ENCODE measurements at regions not wholly inside any gene's neighbourhood (a gene's known extent, or its start where the extent isn't known, plus 50 kb on each side); places are given as distances from the start of the nearest gene placed in this dataset.

GRCh38 chr4:130210864-130211263, 1114.9 kb downstream of the C4orf33 start:
- no peak for DNase-seq (ENCODE audit: low spot score)
- Histone ChIP-seq H3K18ac (ENCODE audit: low read length) (no peak overlapping the region), H4K91ac (ENCODE audit: low read depth, low read length, poor library complexity) (no peak overlapping the region), H2BK15ac (ENCODE audit: low read length) (no peak overlapping the region), H2AFZ (ENCODE audit: low read length) (peak overlapping the region; percentile 45), H3K4ac (ENCODE audit: low read length) (no peak overlapping the region), H2AK5ac (ENCODE audit: low read depth, low read length) (no peak overlapping the region), H3K23ac (ENCODE audit: low read depth, low read length, poor library complexity) (no peak overlapping the region), H3K14ac (ENCODE audit: low read length) (no peak overlapping the region), H3K4me3 (ENCODE audit: low read length in 2 of 2) (no peak overlapping the region), H3K27me3 (ENCODE audit: control insufficient read depth in 3 of 3, insufficient read depth in 3 of 3, low read depth in 1 of 3, low read length in 3 of 3) (no peaks in the 10 kb centered on the region), H3K4me2 (ENCODE audit: insufficient read depth, low read length, poor library complexity, severe bottlenecking) (no peak overlapping the region), H4K8ac (ENCODE audit: low read depth, low read length) (no peak overlapping the region), H3K79me1 (ENCODE audit: low read depth, low read length) (no peaks in the 10 kb centered on the region), H3K9ac (ENCODE audit: low read depth, low read length, poor library complexity) (no peak overlapping the region), H3K4me1 (ENCODE audit: control insufficient read depth in 2 of 2, insufficient read depth in 1 of 2, low read depth in 1 of 2, low read length in 2 of 2) (no peaks in the 10 kb centered on the region), H3K36me3 (replicated peaks in 1 of 2; ENCODE audit: control insufficient read depth in 2 of 2, insufficient read depth in 2 of 2, low read length in 2 of 2) (no peaks in the 10 kb centered on the region), H3K9me3 (replicated peaks in 1 of 2; ENCODE audit: control insufficient read depth in 2 of 2, insufficient read depth in 1 of 2, low read depth in 1 of 2, low read length in 2 of 2) (no peaks in the 10 kb centered on the region), H2BK5ac (ENCODE audit: low read length) (no peak overlapping the region), H2BK12ac (ENCODE audit: low read length) (no peak overlapping the region), H2BK120ac (ENCODE audit: low read depth, low read length) (no peak overlapping the region), H3K27ac (replicated peaks; ENCODE audit: low read length) (no peak overlapping the region)
- no CpG with 5 or more reads among the region's 1 CpG for WGBS, 2 donors (ENCODE audit: extremely low coverage in 2 of 2, insufficient read length in 2 of 2, insufficient replicate concordance in 1 of 2)

- H2AK5ac ChIP-seq (ENCODE audit: low read depth, low read length): no peak overlapping the region
- H3K4me2 ChIP-seq (ENCODE audit: insufficient read depth, low read length, poor library complexity, severe bottlenecking): no peak overlapping the region
- H3K27me3 ChIP-seq (ENCODE audit: control insufficient read depth in 3 of 3, insufficient read depth in 3 of 3, low read depth in 1 of 3, low read length in 3 of 3): no peaks in the 10 kb centered on the region
- no peak overlapping the region for H4K91ac ChIP-seq (ENCODE audit: low read depth, low read length, poor library complexity)
- H3K18ac ChIP-seq (ENCODE audit: low read length): no peak overlapping the region
- H3K9me3 ChIP-seq (replicated peaks in 1 of 2; ENCODE audit: control insufficient read depth in 2 of 2, insufficient read depth in 1 of 2, low read depth in 1 of 2, low read length in 2 of 2): no peaks in the 10 kb centered on the region
- H3K4me1 ChIP-seq (ENCODE audit: control insufficient read depth in 2 of 2, insufficient read depth in 1 of 2, low read depth in 1 of 2, low read length in 2 of 2): no peaks in the 10 kb centered on the region
- H2BK15ac ChIP-seq (ENCODE audit: low read length): no peak overlapping the region
- H3K14ac ChIP-seq (ENCODE audit: low read length): no peak overlapping the region
- H3K36me3 ChIP-seq (replicated peaks in 1 of 2; ENCODE audit: control insufficient read depth in 2 of 2, insufficient read depth in 2 of 2, low read length in 2 of 2): no peaks in the 10 kb centered on the region
- no peak overlapping the region for H4K8ac ChIP-seq (ENCODE audit: low read depth, low read length)
- H3K79me1 ChIP-seq (ENCODE audit: low read depth, low read length): no peaks in the 10 kb centered on the region
- H2BK5ac ChIP-seq (ENCODE audit: low read length): no peak overlapping the region
- no peak overlapping the region for H3K23ac ChIP-seq (ENCODE audit: low read depth, low read length, poor library complexity)
- H3K27ac ChIP-seq (replicated peaks; ENCODE audit: low read length): no peak overlapping the region
- H3K9ac ChIP-seq (ENCODE audit: low read depth, low read length, poor library complexity): no peak overlapping the region
- no peak overlapping the region for H2BK120ac ChIP-seq (ENCODE audit: low read depth, low read length)
- WGBS, 2 donors (ENCODE audit: extremely low coverage in 2 of 2, insufficient read length in 2 of 2, insufficient replicate concordance in 1 of 2): no CpG with 5 or more reads among the region's 3 CpGs
- no peak overlapping the region for H2BK12ac ChIP-seq (ENCODE audit: low read length)
- H3K4me3 ChIP-seq (ENCODE audit: low read length in 2 of 2): no peak overlapping the region
- H2AFZ ChIP-seq (ENCODE audit: low read length): peak overlapping the region; percentile 57
- no peak overlapping the region for H3K4ac ChIP-seq (ENCODE audit: low read length)
- DNase-seq (ENCODE audit: low spot score): no peak
Measured at GRCh38 chr4:130214268-130214667, 1118.3 kb downstream of the C4orf33 start.

GRCh38 chr4:130233377-130234047, 1137.6 kb downstream of the C4orf33 start:
- no peak overlapping the region for H4K8ac ChIP-seq (ENCODE audit: low read depth, low read length)
- H3K18ac ChIP-seq (ENCODE audit: low read length): no peak overlapping the region
- H3K4me1 ChIP-seq (ENCODE audit: control insufficient read depth in 2 of 2, insufficient read depth in 1 of 2, low read depth in 1 of 2, low read length in 2 of 2): no peaks in the 10 kb centered on the region
- H3K9me3 ChIP-seq (replicated peaks in 1 of 2; ENCODE audit: control insufficient read depth in 2 of 2, insufficient read depth in 1 of 2, low read depth in 1 of 2, low read length in 2 of 2): no peaks in the 10 kb centered on the region
- H2BK120ac ChIP-seq (ENCODE audit: low read depth, low read length): no peak overlapping the region
- H2BK5ac ChIP-seq (ENCODE audit: low read length): no peak overlapping the region
- H2AK5ac ChIP-seq (ENCODE audit: low read depth, low read length): no peak overlapping the region
- no peaks in the 10 kb centered on the region for H3K36me3 ChIP-seq (replicated peaks in 1 of 2; ENCODE audit: control insufficient read depth in 2 of 2, insufficient read depth in 2 of 2, low read length in 2 of 2)
- H3K9ac ChIP-seq (ENCODE audit: low read depth, low read length, poor library complexity): no peak overlapping the region
- no peak overlapping the region for H3K4me3 ChIP-seq (ENCODE audit: low read length in 2 of 2)
- no peak overlapping the region for H3K27ac ChIP-seq (replicated peaks; ENCODE audit: low read length)
- H2AFZ ChIP-seq (ENCODE audit: low read length): no peak overlapping the region
- H2BK12ac ChIP-seq (ENCODE audit: low read length): no peak overlapping the region
- H3K4ac ChIP-seq (ENCODE audit: low read length): no peak overlapping the region
- no peak overlapping the region for H2BK15ac ChIP-seq (ENCODE audit: low read length)
- H3K27me3 ChIP-seq (ENCODE audit: control insufficient read depth in 3 of 3, insufficient read depth in 3 of 3, low read depth in 1 of 3, low read length in 3 of 3): no peaks in the 10 kb centered on the region
- no peak overlapping the region for H3K23ac ChIP-seq (ENCODE audit: low read depth, low read length, poor library complexity)
- no peak overlapping the region for H3K4me2 ChIP-seq (ENCODE audit: insufficient read depth, low read length, poor library complexity, severe bottlenecking)
- no CpG with 5 or more reads among the region's 3 CpGs for WGBS, 2 donors (ENCODE audit: extremely low coverage in 2 of 2, insufficient read length in 2 of 2, insufficient replicate concordance in 1 of 2)
- no peak overlapping the region for H4K91ac ChIP-seq (ENCODE audit: low read depth, low read length, poor library complexity)
- no peaks in the 10 kb centered on the region for H3K79me1 ChIP-seq (ENCODE audit: low read depth, low read length)
- no peak for DNase-seq (ENCODE audit: low spot score)
- no peak overlapping the region for H3K14ac ChIP-seq (ENCODE audit: low read length)

- no peak overlapping the region for H2BK15ac ChIP-seq (ENCODE audit: low read length)
- no peak overlapping the region for H3K9ac ChIP-seq (ENCODE audit: low read depth, low read length, poor library complexity)
- H3K9me3 ChIP-seq (replicated peaks in 1 of 2; ENCODE audit: control insufficient read depth in 2 of 2, insufficient read depth in 1 of 2, low read depth in 1 of 2, low read length in 2 of 2): no peaks in the 10 kb centered on the region
- no peak overlapping the region for H3K4me2 ChIP-seq (ENCODE audit: insufficient read depth, low read length, poor library complexity, severe bottlenecking)
- no peak overlapping the region for H3K27ac ChIP-seq (replicated peaks; ENCODE audit: low read length)
- WGBS, 2 donors (ENCODE audit: extremely low coverage in 2 of 2, insufficient read length in 2 of 2, insufficient replicate concordance in 1 of 2): no CpG with 5 or more reads among the region's 3 CpGs
- H4K8ac ChIP-seq (ENCODE audit: low read depth, low read length): no peak overlapping the region
- no peaks in the 10 kb centered on the region for H3K4me1 ChIP-seq (ENCODE audit: control insufficient read depth in 2 of 2, insufficient read depth in 1 of 2, low read depth in 1 of 2, low read length in 2 of 2)
- no peaks in the 10 kb centered on the region for H3K27me3 ChIP-seq (ENCODE audit: control insufficient read depth in 3 of 3, insufficient read depth in 3 of 3, low read depth in 1 of 3, low read length in 3 of 3)
- no peak overlapping the region for H3K4ac ChIP-seq (ENCODE audit: low read length)
- no peak overlapping the region for H2BK12ac ChIP-seq (ENCODE audit: low read length)
- DNase-seq (ENCODE audit: low spot score): no peak
- H2AFZ ChIP-seq (ENCODE audit: low read length): no peak overlapping the region
- H3K18ac ChIP-seq (ENCODE audit: low read length): no peak overlapping the region
- H3K4me3 ChIP-seq (ENCODE audit: low read length in 2 of 2): no peak overlapping the region
- no peak overlapping the region for H3K14ac ChIP-seq (ENCODE audit: low read length)
- no peak overlapping the region for H2BK120ac ChIP-seq (ENCODE audit: low read depth, low read length)
- H4K91ac ChIP-seq (ENCODE audit: low read depth, low read length, poor library complexity): no peak overlapping the region
- no peak overlapping the region for H2AK5ac ChIP-seq (ENCODE audit: low read depth, low read length)
- no peaks in the 10 kb centered on the region for H3K79me1 ChIP-seq (ENCODE audit: low read depth, low read length)
- H3K23ac ChIP-seq (ENCODE audit: low read depth, low read length, poor library complexity): no peak overlapping the region
- H2BK5ac ChIP-seq (ENCODE audit: low read length): no peak overlapping the region
- no peaks in the 10 kb centered on the region for H3K36me3 ChIP-seq (replicated peaks in 1 of 2; ENCODE audit: control insufficient read depth in 2 of 2, insufficient read depth in 2 of 2, low read length in 2 of 2)
Measured at GRCh38 chr4:130238121-130238520, 1142.2 kb downstream of the C4orf33 start.

Measured in neuronal stem cell (in vitro differentiated cells).